VCaP (cell line): ENCODE measurements at regions not wholly inside any gene's neighbourhood (a gene's known extent, or its start where the extent isn't known, plus 50 kb on each side); places are given as distances from the start of the nearest gene placed in this dataset.

Source experiments
- H3K27ac ChIP-seq: fragments of 450-650 bp; 2 replicates; pipeline ENCODE4 v1.5.1; 2017
- TF ChIP-seq, protein P1 (sequence below): fragments of 450-650 bp; conservative IDR thresholded peaks from 2 replicates; pipeline ENCODE4 v1.5.1; 2017; ENCODE audit warnings: mild to moderate bottlenecking, moderate library complexity

DNA sequence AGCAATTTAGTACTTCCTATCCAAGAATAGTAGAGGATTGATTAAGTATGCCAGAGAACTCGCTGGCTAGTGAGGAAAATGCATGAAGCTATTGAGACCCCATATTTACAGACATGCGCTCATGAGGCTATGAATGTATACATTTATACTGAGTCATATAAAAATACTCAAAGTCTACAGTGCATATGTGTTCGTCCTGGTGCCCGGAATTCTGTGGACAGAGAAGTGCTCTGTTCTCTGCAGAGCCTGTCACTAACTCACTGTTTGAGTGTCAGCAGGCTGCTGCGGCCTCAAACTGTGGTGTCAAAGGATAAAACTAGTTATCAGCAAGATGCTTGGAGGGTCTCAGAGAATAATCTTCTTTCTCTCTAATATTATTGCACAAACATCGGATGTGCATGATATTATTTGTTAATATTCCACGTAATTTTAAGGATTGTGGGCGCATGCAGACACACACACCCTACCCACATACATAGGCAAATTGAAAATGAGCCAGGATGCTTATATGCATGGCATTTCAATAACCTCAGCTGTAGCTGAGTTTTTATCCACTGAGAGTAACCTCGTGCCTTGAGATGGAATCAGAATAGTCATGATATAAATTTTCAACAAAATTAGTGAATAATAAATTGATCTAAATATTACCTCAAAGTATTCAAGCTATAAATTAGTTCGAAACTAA lies 50.0 kb upstream of the TSC22D2 start:
- TF ChIP-seq, protein P1, sequence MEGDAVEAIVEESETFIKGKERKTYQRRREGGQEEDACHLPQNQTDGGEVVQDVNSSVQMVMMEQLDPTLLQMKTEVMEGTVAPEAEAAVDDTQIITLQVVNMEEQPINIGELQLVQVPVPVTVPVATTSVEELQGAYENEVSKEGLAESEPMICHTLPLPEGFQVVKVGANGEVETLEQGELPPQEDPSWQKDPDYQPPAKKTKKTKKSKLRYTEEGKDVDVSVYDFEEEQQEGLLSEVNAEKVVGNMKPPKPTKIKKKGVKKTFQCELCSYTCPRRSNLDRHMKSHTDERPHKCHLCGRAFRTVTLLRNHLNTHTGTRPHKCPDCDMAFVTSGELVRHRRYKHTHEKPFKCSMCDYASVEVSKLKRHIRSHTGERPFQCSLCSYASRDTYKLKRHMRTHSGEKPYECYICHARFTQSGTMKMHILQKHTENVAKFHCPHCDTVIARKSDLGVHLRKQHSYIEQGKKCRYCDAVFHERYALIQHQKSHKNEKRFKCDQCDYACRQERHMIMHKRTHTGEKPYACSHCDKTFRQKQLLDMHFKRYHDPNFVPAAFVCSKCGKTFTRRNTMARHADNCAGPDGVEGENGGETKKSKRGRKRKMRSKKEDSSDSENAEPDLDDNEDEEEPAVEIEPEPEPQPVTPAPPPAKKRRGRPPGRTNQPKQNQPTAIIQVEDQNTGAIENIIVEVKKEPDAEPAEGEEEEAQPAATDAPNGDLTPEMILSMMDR, result no peak
- no peak overlapping the region for H3K27ac ChIP-seq

GRCh38 chr3:150357140-150357539 lies 51.0 kb upstream of the TSC22D2 start:
- TF ChIP-seq, protein P1, result no peak
- no peak overlapping the region for H3K27ac ChIP-seq

DNA sequence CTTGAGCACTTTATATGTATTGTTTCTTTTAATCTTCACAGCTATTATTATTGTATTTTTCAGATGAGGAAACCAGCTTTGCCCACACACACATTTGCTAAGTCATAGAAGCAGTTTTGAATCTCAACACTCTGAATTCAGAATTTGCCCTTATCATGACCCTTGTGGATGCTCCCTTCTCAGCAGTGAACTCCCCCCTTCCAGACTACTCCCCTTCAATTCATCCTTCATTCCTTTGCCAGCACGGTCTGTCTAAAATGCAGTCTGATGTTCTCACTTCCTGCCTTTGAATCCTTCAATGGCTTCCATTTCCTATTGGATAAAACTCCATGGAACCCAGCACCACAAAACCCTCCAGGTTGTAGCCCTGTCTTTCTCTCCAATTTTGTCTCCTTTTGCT lies 52.5 kb upstream of the TSC22D2 start:
- TF ChIP-seq, protein P1, result no peak
- H3K27ac ChIP-seq, result no peak overlapping the region

- TF ChIP-seq, protein P1, result no peak
- no peak overlapping the region for H3K27ac ChIP-seq
Measured at GRCh38 chr3:150352931-150353330, 55.2 kb upstream of the TSC22D2 start.

GRCh38 chr3:150351398-150351797 lies 56.7 kb upstream of the TSC22D2 start:
- TF ChIP-seq, protein P1, result no peak
- H3K27ac ChIP-seq, result no peak overlapping the region

- no peak overlapping the region for H3K27ac ChIP-seq
- TF ChIP-seq, protein P1, result no peak
Measured at GRCh38 chr3:150349314-150350097, 58.6 kb upstream of the TSC22D2 start.

GRCh38 chr3:150348500-150348899 lies 59.6 kb upstream of the TSC22D2 start:
- TF ChIP-seq, protein P1, result no peak
- no peak overlapping the region for H3K27ac ChIP-seq
